D341Med (cell line): ENCODE measurements at regions not wholly inside any gene's neighbourhood (a gene's known extent, or its start where the extent isn't known, plus 50 kb on each side); places are given as distances from the start of the nearest gene placed in this dataset.

Source experiments
- DNase-seq: peaks from one replicate; pipeline ENCODE4 v3.0.0; 2012; ENCODE audit warnings: low spot score

GRCh38 chr11:112786196-112786595 lies 175.0 kb upstream of the NCAM1 start:
- no peak for DNase-seq

DNA sequence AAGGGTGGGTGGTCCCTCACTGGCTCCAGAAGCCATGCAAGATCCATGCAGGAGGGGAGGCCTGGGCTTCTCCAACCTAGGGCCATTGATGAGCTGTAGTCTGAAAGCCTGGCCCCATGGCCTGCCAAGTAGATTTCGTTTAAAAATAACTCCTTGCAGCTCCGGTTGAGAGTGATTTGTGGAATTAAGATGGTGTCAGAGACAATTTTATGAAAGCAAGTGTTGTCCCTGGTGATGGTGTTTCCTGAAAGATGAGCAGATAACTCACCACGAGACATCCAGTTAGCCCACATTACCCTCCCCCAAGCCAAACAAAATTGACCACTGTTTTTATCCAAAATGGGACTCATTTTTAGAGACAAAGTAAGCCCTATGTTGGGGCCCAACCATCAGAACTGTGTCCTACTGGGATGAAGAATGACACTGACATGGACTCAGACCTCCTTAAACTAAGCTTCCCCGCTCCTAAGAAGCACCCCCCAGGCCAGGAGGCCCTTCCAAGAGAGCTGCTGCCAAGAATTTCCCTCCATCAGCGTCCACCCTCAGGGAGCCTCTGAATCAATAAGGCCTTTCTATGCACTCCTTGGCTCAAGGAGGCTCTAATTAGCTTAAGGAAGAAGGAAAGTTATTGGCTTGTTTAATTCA lies 174.2 kb upstream of the NCAM1 start:
- no peak for DNase-seq

GRCh38 chr11:112789481-112789880 lies 171.7 kb upstream of the NCAM1 start:
- DNase-seq: no peak

- DNase-seq: no peak
These were observed 170.9 kb upstream of the NCAM1 start for GRCh38 chr11:112790286-112790685.

GRCh38 chr11:112792070-112792469 lies 169.2 kb upstream of the NCAM1 start:
- no peak for DNase-seq

GRCh38 chr11:112793416-112793815 lies 167.8 kb upstream of the NCAM1 start:
- DNase-seq: no peak

GRCh38 chr11:112794331-112794846 lies 166.8 kb upstream of the NCAM1 start:
- no peak for DNase-seq

GRCh38 chr11:112795142-112795815 lies 165.9 kb upstream of the NCAM1 start:
- DNase-seq: peak; percentile 76

- no peak for DNase-seq
These were observed 165.1 kb upstream of the NCAM1 start for GRCh38 chr11:112795911-112796649.

- DNase-seq: no peak
These were observed 164.1 kb upstream of the NCAM1 start for GRCh38 chr11:112797092-112797491.

DNA sequence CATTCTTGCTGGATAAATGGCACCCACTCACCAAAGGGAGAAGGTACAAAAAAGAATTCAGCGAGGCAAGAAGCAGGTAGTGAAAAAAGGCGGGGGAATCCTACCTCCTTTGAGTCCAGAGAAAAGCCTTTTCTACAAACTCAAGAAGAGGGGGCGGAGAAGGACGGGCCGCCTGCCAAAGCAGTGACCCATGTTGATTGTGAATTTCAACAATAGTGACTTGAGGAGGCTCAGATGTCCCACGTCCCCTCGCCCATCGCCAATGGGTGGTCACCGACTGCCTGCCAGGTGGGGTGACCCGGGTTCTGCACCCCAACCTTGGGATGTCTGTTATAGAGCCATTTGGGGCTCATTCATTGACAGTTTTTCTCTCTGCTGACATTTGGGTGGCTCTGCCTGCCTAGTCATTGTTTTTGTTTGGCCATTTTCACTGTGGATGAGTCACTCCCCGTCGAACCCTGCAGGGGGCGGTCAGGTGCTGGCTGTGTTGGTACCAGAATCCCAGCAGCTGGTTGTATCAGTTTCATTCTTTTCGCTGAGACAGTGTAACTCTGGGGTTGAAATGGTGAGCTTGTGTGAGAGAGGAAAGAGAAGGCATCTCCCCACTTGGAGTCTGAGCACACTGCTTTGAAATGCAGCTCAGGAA lies 163.4 kb upstream of the NCAM1 start:
- DNase-seq: peak; percentile 78

GRCh38 chr11:112801025-112801816 lies 160.0 kb upstream of the NCAM1 start:
- DNase-seq: no peak

DNA sequence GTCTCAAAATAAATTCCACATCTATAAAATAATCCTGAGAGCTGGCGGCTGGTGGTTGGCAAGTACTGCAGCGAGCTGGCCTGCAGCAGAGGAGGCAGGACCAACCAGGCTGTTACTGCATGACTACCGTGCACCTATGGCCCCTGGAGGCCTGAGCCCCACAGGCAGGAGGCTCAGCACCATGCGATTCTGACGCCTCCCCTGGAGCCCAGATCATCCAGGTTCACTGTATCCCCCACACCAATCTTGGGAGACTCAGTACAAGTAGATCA lies 159.5 kb upstream of the NCAM1 start:
- no peak for DNase-seq

DNA sequence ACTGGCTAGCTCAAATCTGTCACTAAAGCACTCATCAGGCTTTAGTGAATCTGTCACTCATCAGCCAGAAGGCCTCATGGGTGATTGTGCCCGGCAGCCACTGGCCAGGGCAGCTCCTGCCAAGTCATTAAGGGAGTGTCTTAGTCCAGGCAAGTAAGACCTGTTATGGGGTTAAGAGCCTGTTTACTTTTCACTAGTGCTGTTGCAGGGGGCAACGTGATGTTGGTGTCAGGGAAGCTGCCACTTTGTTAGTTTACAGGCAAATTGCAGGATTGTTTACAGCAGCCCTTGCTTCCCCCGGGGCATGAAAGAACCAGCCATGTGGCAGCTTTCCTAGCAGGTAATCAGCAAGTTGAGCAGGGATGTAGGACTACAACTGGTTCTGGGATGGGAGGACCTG lies 155.6 kb upstream of the NCAM1 start:
- no peak for DNase-seq

DNA sequence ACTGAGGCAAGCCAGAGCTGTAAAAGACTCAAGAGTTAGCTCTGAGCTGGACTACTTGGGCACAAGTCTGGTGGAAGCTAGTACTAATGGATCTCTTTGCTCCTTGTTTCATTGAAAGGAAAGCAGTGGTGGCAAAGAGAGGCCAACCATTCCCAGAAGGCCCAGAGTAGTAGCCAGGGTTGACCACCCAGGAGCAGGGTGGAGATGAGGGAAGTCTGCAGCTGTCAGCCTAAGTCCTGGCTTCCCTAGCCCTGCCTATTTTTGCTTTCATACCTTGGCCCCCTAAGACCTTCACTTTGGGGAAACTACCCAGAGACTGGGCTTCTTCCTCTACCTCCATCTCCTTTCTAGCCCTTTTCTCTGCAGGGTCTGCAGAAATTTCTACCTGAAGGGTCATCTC lies 155.0 kb upstream of the NCAM1 start:
- no peak for DNase-seq

DNA sequence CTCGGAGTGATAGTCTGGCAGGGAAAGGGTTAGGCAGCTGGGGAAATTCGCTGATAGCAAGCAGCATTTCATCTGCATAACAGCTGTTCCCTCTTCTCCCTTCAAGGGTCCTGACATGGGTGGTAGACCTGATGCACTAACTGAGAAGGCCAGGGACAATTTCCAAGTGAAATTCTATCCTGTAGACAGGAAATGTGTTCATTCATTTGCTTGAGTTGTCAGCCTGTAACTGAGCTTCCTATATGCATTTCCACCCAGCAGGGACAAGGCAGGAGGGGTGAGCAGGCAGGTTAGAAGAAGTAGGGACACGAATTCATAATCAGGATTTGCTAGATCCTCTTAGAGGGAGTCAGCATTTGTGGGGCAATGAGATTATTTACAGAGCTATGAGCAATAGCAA lies 154.3 kb upstream of the NCAM1 start:
- peak; percentile 65 for DNase-seq

GRCh38 chr11:112809429-112809828 lies 151.8 kb upstream of the NCAM1 start:
- DNase-seq: no peak

GRCh38 chr11:112810951-112811350 lies 150.3 kb upstream of the NCAM1 start:
- DNase-seq: no peak

DNA sequence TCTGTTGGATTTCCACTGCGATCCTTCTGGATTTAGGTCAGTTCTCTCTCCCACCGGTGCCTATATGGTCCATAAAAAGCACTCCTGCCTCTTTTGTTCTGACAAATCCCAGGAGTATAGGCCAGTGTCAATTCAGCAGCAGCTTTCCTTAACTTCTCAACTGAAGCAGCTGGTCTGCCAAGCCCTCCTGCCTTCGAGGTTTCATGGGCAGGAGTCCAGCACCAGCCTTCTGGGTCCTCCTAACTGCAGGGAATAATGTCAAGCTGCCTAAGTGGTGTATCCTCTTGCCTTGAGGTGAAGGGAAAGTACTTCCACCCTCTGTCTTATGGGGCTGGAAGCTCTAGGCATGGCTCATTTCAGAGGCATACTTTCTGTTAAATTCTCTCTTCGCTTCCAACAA lies 149.4 kb upstream of the NCAM1 start:
- DNase-seq: no peak

- DNase-seq: no peak
These were observed 148.5 kb upstream of the NCAM1 start for GRCh38 chr11:112812729-112813128.

DNA sequence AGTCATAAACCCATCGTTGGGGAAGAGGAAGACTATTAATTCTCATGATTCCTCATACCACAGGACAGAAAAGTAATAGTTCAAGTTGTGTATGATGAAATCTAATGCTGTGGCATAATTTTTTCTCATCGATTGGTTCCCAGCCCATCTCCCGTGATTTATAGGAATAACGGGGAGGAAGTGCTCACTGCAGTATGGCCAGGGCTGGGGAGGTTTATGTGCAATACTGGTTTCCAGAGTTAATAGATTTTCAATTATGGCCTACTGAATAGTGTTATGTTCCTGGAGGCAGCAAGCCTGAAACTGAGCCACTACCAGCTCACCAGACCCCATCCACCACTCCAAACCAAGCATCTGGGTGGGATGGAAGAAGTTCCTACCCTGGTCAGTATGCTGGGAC lies 147.1 kb upstream of the NCAM1 start:
- DNase-seq: no peak

DNA sequence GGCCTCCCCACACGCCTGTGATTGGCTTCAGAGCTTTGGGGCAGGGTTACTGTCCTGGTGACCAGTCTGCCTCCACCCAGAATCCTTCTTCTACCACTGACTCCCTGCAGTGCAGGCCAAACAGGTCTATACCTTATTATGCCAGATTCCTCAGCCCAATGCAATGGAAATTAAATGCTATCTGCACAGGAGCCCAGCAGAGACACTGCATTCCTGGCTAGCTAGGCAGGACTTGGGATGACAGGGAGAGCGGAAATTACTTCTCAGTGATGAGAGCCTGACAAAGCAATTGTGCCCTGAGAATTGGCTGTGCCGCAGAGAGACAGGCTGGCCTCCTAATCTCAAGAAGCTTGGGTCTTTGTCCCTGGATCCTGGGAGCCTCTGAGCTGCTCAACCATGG lies 143.8 kb upstream of the NCAM1 start:
- no peak for DNase-seq
